SK-N-SH (cell line): ENCODE measurements at regions not wholly inside any gene's neighbourhood (a gene's known extent, or its start where the extent isn't known, plus 50 kb on each side); places are given as distances from the start of the nearest gene placed in this dataset.

Experiments used
- EP300 ChIP-seq, 2 experiments: IDR thresholded peaks; 2 replicates each; pipeline versions ENCODE4 v1.4.0 to v1.6.1; 2012; ENCODE audit warnings: borderline replicate concordance in 1 of 2, low read depth in 1 of 2, low read length in 1 of 2
- MXI1 ChIP-seq: IDR thresholded peaks from 2 replicates; pipeline ENCODE4 v1.6.1; 2012; ENCODE audit warnings: mild to moderate bottlenecking, low read depth, low read length, improper control_type of control experiment
- NFIC ChIP-seq: IDR thresholded peaks from 2 replicates; pipeline ENCODE4 v1.4.0; 2012; ENCODE audit warnings: borderline replicate concordance
- POLR2AphosphoS5 ChIP-seq: IDR thresholded peaks from 2 replicates; pipeline ENCODE4 v1.6.1; 2012; ENCODE audit warnings: low read depth, low read length
- YY1 ChIP-seq: IDR thresholded peaks from 2 replicates; pipeline ENCODE4 v1.4.0; 2012; ENCODE audit warnings: low read depth, mild to moderate bottlenecking
- TF ChIP-seq, protein P1 (sequence below): fragments of 200-600 bp; sonication (generic); IDR thresholded peaks from 2 replicates; pipeline ENCODE4 v1.6.1; 2017; ENCODE audit warnings: antibody characterized with exemption, mild to moderate bottlenecking, moderate library complexity

DNA sequence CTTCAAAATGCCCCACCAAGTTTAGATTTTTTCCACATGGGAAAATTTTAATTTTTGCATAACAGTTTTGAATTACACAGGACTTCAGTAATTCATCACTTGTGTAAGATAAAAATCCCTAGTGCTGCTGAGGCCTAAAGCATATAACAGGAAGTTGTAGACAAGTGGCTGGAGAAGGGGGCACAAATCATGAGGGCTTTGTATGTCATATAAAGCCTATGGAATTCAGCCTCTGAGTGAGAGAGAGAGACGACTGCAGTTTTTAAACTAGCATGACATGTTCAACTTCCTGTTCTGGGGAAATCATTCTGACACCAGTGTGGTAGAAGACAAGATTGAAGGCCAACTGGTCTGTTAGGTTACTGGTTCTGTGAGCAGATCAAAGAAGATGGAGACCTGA, 187.3 kb upstream of the CHST9 start:
- TF ChIP-seq, protein P1, sequence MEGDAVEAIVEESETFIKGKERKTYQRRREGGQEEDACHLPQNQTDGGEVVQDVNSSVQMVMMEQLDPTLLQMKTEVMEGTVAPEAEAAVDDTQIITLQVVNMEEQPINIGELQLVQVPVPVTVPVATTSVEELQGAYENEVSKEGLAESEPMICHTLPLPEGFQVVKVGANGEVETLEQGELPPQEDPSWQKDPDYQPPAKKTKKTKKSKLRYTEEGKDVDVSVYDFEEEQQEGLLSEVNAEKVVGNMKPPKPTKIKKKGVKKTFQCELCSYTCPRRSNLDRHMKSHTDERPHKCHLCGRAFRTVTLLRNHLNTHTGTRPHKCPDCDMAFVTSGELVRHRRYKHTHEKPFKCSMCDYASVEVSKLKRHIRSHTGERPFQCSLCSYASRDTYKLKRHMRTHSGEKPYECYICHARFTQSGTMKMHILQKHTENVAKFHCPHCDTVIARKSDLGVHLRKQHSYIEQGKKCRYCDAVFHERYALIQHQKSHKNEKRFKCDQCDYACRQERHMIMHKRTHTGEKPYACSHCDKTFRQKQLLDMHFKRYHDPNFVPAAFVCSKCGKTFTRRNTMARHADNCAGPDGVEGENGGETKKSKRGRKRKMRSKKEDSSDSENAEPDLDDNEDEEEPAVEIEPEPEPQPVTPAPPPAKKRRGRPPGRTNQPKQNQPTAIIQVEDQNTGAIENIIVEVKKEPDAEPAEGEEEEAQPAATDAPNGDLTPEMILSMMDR: no peak
- TF ChIP-seq NFIC (no peak), POLR2AphosphoS5 (no peak), EP300 (IDR thresholded peaks at IDR 0.05; ENCODE audit: borderline replicate concordance in 1 of 2, low read depth in 1 of 2, low read length in 1 of 2) (no peak), YY1 (no peak), MXI1 (no peak)
